ENCODE measurements at regions not wholly inside any gene's neighbourhood (a gene's known extent, or its start where the extent isn't known, plus 50 kb on each side); places are given as distances from the start of the nearest gene placed in this dataset.

- FAIRE-seq: no peak
- Histone ChIP-seq H3K9me1 (ENCODE audit: control insufficient read depth, extremely low read depth, insufficient read depth, low read length) (peaks cover 2% of the 10 kb centered on the region), H3K4me2 (ENCODE audit: control insufficient read depth, extremely low read depth, insufficient read depth, low read depth, low read length) (no peak overlapping the region), H3K79me2 (ENCODE audit: control insufficient read depth, insufficient read depth, low read length) (no peaks in the 10 kb centered on the region), H4K20me1 (ENCODE audit: control insufficient read depth, extremely low read depth, insufficient read depth, low read length) (no peaks in the 10 kb centered on the region), H3K9ac (ENCODE audit: control insufficient read depth, extremely low read depth, insufficient read depth, low read length) (no peak overlapping the region), H2AFZ (ENCODE audit: control insufficient read depth, low read length) (no peak overlapping the region), H3K4me1 (ENCODE audit: control insufficient read depth, extremely low read depth, insufficient read depth, low read length) (no peaks in the 10 kb centered on the region), H3K4me3 (ENCODE audit: control insufficient read depth in 2 of 3, extremely low read depth in 1 of 3, insufficient read depth in 2 of 3, low read depth in 1 of 3, low read length in 3 of 3) (no peak overlapping the region), H3K27ac (ENCODE audit: control insufficient read depth, insufficient read depth, low read length) (no peak overlapping the region), H3K27me3 (ENCODE audit: control insufficient read depth, extremely low read depth, insufficient read depth, low read length) (no peaks in the 10 kb centered on the region), H3K36me3 (ENCODE audit: control insufficient read depth in 2 of 2, extremely low read depth in 1 of 2, insufficient read depth in 2 of 2, low read length in 2 of 2) (no peaks in the 10 kb centered on the region), H3K9me3 (ENCODE audit: control insufficient read depth, low read depth, low read length) (no peaks in the 10 kb centered on the region)
- DNase-seq (ENCODE audit: low read depth, low spot score): no peak
- dilution Hi-C loops (cut with MboI; ENCODE audit: extremely low pct_ligation_motif_present, low sequenced_read_pairs): no loop called here
- TF ChIP-seq CTCF (optimal IDR thresholded peaks at IDR 0.05 in 1 of 3, IDR thresholded peaks at IDR 0.05 in 1 of 3, conservative IDR thresholded peaks at IDR 0.05 in 1 of 3; ENCODE audit: extremely low read depth in 1 of 3, insufficient read depth in 2 of 3, low read length in 3 of 3) (no peak), EZH2 (IDR thresholded peaks at IDR 0.05; ENCODE audit: low read length) (no peak)
Observed at GRCh38 chr1:47699492-47700235, 261.8 kb downstream of the FOXD2 start.

- Histone ChIP-seq H3K36me3 (ENCODE audit: control insufficient read depth in 2 of 2, extremely low read depth in 1 of 2, insufficient read depth in 2 of 2, low read length in 2 of 2) (no peaks in the 10 kb centered on the region), H4K20me1 (ENCODE audit: control insufficient read depth, extremely low read depth, insufficient read depth, low read length) (no peaks in the 10 kb centered on the region), H3K4me1 (ENCODE audit: control insufficient read depth, extremely low read depth, insufficient read depth, low read length) (no peaks in the 10 kb centered on the region), H3K9ac (ENCODE audit: control insufficient read depth, extremely low read depth, insufficient read depth, low read length) (no peak overlapping the region), H3K9me1 (ENCODE audit: control insufficient read depth, extremely low read depth, insufficient read depth, low read length) (peaks cover 2% of the 10 kb centered on the region), H3K4me3 (ENCODE audit: control insufficient read depth in 2 of 3, extremely low read depth in 1 of 3, insufficient read depth in 2 of 3, low read depth in 1 of 3, low read length in 3 of 3) (no peak overlapping the region), H3K27ac (ENCODE audit: control insufficient read depth, insufficient read depth, low read length) (no peak overlapping the region), H2AFZ (ENCODE audit: control insufficient read depth, low read length) (no peak overlapping the region), H3K79me2 (ENCODE audit: control insufficient read depth, insufficient read depth, low read length) (no peaks in the 10 kb centered on the region), H3K27me3 (ENCODE audit: control insufficient read depth, extremely low read depth, insufficient read depth, low read length) (peaks cover 5% of the 10 kb centered on the region), H3K4me2 (ENCODE audit: control insufficient read depth, extremely low read depth, insufficient read depth, low read depth, low read length) (no peak overlapping the region), H3K9me3 (ENCODE audit: control insufficient read depth, low read depth, low read length) (no peaks in the 10 kb centered on the region)
- TF ChIP-seq CTCF (optimal IDR thresholded peaks at IDR 0.05 in 1 of 3, IDR thresholded peaks at IDR 0.05 in 1 of 3, conservative IDR thresholded peaks at IDR 0.05 in 1 of 3; ENCODE audit: extremely low read depth in 1 of 3, insufficient read depth in 2 of 3, low read length in 3 of 3) (no peak), EZH2 (IDR thresholded peaks at IDR 0.05; ENCODE audit: low read length) (no peak)
- DNase-seq (ENCODE audit: low read depth, low spot score) (no peak), FAIRE-seq (no peak)
- dilution Hi-C loops (cut with MboI; ENCODE audit: extremely low pct_ligation_motif_present, low sequenced_read_pairs): no loop called here
Observed at GRCh38 chr1:47701283-47701682, 263.4 kb downstream of the FOXD2 start.
